BE2C (cell line): ENCODE measurements at regions not wholly inside any gene's neighbourhood (a gene's known extent, or its start where the extent isn't known, plus 50 kb on each side); places are given as distances from the start of the nearest gene placed in this dataset.
"Not testable (repeated sequence)": the region's sequence is repeated elsewhere in the genome, so short reads cannot be mapped to it uniquely, and the experiment has no call there.

ENCODE experiments used
- DNase-seq: peaks from one replicate; pipeline ENCODE4 v3.0.0-alpha.2; 2020
- H3K27me3 ChIP-seq: fragments of 250-450 bp; sonication (Bioruptor Pico); 2 replicates; pipeline ENCODE4 v1.5.1; 2020; ENCODE audit warnings: mild to moderate bottlenecking
- H3K36me3 ChIP-seq: fragments of 250-450 bp; sonication (Bioruptor Pico); 2 replicates; pipeline ENCODE4 v1.5.1; 2020; ENCODE audit warnings: mild to moderate bottlenecking
- H3K4me1 ChIP-seq: fragments of 250-450 bp; sonication (Bioruptor Pico); 2 replicates; pipeline ENCODE4 v1.5.1; 2020
- H3K4me3 ChIP-seq: 2 replicates; pipeline ENCODE4 v1.5.1; 2011; ENCODE audit warnings: low read depth, low read length
- H3K9me3 ChIP-seq: fragments of 250-450 bp; sonication (Bioruptor Pico); 2 replicates; pipeline ENCODE4 v1.5.1; 2020
- TF ChIP-seq, protein P1 (sequence below): IDR thresholded peaks from 2 replicates; pipeline ENCODE4 v1.5.1; 2012; ENCODE audit warnings: mild to moderate bottlenecking, low read depth, low read length

DNA sequence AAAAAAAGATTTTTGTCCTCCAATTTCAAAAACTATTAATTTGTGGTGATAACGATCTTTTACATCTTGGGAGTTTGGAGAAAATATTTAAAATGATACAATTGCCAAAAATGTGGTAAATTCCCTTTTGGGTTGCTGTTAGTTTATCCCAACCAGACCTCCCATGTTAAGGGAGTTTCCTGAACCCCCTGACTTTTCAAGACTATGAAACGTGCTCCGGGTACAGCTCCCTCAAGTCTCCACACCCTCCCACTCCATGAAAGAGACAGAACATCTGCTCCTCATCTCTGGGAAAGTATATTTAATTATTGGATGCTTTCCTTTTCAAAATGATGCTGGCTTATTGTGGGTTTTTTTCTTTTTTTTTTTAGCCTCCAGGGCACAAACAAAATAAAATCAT is 534.6 kb upstream of the NRP1 start:
- H3K27me3 ChIP-seq = no peaks in the 10 kb centered on the region
- no peak for DNase-seq
- H3K4me3 ChIP-seq = no peak overlapping the region
- no peaks in the 10 kb centered on the region for H3K9me3 ChIP-seq
- TF ChIP-seq, protein P1, sequence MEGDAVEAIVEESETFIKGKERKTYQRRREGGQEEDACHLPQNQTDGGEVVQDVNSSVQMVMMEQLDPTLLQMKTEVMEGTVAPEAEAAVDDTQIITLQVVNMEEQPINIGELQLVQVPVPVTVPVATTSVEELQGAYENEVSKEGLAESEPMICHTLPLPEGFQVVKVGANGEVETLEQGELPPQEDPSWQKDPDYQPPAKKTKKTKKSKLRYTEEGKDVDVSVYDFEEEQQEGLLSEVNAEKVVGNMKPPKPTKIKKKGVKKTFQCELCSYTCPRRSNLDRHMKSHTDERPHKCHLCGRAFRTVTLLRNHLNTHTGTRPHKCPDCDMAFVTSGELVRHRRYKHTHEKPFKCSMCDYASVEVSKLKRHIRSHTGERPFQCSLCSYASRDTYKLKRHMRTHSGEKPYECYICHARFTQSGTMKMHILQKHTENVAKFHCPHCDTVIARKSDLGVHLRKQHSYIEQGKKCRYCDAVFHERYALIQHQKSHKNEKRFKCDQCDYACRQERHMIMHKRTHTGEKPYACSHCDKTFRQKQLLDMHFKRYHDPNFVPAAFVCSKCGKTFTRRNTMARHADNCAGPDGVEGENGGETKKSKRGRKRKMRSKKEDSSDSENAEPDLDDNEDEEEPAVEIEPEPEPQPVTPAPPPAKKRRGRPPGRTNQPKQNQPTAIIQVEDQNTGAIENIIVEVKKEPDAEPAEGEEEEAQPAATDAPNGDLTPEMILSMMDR = no peak
- no peaks in the 10 kb centered on the region; the same call in 1 of the 2 replicates for H3K4me1 ChIP-seq
- no peaks in the 10 kb centered on the region for H3K36me3 ChIP-seq

DNA sequence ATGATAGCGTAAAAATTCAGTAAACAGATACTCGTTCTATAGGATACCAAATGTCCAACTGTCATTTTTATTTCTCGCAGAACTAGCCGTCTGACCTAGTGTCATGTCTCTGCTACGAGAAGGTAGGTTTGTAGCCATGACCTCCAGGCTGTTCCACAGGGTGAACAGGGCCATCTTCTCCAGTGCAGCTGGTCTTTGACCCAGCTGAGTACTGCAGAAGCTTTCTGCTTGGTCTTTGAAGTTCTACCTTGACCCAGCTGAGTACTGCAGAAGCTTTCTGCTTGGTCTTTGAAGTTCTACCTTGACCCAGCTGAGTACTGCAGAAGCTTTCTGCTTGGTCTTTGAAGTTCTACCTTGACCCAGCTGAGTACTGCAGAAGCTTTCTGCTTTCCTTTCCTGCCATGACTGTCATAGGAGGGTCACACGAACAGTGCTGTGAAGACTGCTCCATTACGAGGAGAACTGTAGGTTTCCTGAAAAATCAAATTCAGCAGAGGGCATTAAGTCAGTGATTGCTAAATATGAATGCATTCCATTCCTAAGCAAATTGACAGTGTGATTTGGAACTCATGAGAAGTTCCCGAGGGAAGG is 532.8 kb upstream of the NRP1 start:
- H3K4me1 ChIP-seq, H3K4me3 ChIP-seq, DNase-seq: not testable (repeated sequence)

GRCh38 chr10:33863352-33863751 is 528.9 kb upstream of the NRP1 start:
- Histone ChIP-seq H3K27me3 (no peaks in the 10 kb centered on the region), H3K4me3 (no peak overlapping the region), H3K36me3 (no peaks in the 10 kb centered on the region), H3K9me3 (no peaks in the 10 kb centered on the region), H3K4me1 (no peaks in the 10 kb centered on the region; the same call in 1 of the 2 replicates)
- TF ChIP-seq, protein P1 = no peak
- no peak for DNase-seq

More for the DNA sequence above, 532.8 kb upstream of the NRP1 start:
- H3K27me3 ChIP-seq, H3K9me3 ChIP-seq, H3K36me3 ChIP-seq: not testable (repeated sequence)

DNA sequence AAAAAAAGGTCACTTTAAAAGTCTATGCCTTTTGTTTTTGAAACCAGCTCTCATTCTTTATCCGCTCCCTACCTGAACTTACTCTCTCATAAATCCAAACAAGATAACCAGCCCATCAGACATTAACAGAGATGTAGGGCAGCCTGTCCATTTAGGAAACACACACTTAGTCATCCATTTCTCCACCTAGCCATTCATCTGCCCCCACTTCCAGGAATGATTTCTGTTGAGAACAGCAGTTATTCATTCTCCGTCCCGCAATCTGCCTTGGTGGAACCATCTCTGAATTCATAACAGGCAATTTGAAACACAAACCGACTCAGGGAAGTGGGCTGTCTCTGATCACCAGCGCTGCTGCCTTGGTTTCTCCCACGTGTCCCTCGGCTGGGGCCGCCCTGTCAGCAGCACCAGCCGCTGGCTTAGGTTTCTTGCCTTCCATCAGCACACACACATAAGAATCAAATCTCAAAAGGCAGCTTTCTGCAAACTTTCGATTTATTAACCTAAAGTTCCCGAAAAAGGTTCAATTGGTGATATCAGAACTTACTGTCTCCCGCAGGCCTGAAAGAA is 528.2 kb upstream of the NRP1 start:
- Histone ChIP-seq H3K27me3 (no peaks in the 10 kb centered on the region), H3K36me3 (no peaks in the 10 kb centered on the region), H3K4me1 (no peaks in the 10 kb centered on the region; the same call in 1 of the 2 replicates), H3K9me3 (no peaks in the 10 kb centered on the region), H3K4me3 (no peak overlapping the region)
- TF ChIP-seq, protein P1 = no peak
- no peak for DNase-seq

DNA sequence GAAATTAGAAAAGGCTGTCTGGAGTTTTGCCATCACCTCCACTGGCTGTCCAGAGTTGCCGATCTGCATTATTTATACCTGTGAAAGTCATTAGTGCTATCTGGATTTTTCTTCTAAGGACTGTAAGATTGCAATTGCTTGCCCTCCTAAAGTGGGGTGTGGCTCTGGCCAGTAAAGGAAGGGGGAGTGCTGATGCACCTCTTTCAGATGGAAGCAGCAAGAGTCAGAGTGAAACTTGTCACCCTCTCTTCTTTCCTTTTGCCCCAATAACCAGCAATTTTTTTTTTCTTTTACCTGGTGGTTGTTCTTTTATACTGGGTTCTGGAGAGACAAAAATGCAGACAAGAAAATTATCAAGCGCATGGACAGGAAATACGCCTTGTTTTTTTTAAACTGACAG is 527.4 kb upstream of the NRP1 start:
- Histone ChIP-seq H3K4me1 (no peaks in the 10 kb centered on the region; the same call in 1 of the 2 replicates), H3K27me3 (no peaks in the 10 kb centered on the region), H3K9me3 (no peaks in the 10 kb centered on the region), H3K4me3 (no peak overlapping the region), H3K36me3 (no peaks in the 10 kb centered on the region)
- DNase-seq = no peak
- TF ChIP-seq, protein P1 = no peak

DNA sequence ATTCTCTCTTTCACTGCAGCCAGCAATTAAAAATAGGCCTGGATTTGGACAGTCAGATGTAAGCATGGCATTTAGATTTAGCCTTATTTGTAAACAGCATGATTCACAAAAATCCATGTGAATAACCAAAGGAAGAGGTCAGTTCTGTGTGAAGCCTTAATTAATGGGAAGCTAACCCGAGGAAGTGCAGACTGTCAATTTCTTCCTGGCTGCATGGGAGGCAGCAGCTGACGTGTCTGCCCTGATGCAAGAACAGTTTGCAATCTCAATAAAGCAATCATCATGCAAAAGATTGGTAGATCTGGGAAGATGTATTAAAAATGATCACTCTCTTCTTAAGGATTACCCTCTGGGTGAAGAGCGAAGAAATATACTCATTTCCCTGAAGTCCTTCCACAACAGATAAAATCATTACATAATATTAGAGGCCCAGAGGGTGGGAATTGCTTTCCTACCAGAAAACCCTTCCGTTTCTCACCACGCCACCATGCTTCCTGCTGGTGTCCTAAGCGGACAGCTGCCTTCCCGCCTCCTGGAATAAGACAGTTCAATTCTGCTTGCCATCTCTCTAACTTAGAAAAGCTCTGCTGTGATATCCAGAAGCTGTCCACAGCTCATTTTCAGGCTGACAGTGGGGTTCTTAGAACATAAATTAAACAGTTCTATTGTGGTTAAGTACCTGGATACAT is 526.7 kb upstream of the NRP1 start:
- H3K9me3 ChIP-seq = no peaks in the 10 kb centered on the region
- no peak for DNase-seq
- no peak overlapping the region for H3K4me3 ChIP-seq
- TF ChIP-seq, protein P1 = no peak
- no peaks in the 10 kb centered on the region; the same call in 1 of the 2 replicates for H3K4me1 ChIP-seq
- no peaks in the 10 kb centered on the region for H3K36me3 ChIP-seq
- H3K27me3 ChIP-seq = no peaks in the 10 kb centered on the region
